Suprapubic skin (tissue), 4 donors: ENCODE measurements at regions not wholly inside any gene's neighbourhood (a gene's known extent, or its start where the extent isn't known, plus 50 kb on each side); places are given as distances from the start of the nearest gene placed in this dataset.

ENCODE experiments used
- DNase-seq, 2 donors: peaks; one replicate each; pipeline ENCODE4 v3.0.0-alpha.2; 2019; ENCODE audit warnings: low spot score in 2 of 2
- H3K27ac ChIP-seq: fragments of 200-600 bp; sonication (generic); one replicate; pipeline ENCODE4 v1.5.1; 2019
- H3K27me3 ChIP-seq: fragments of 200-600 bp; sonication (generic); one replicate; pipeline ENCODE4 v1.5.1; 2019
- H3K36me3 ChIP-seq: fragments of 200-600 bp; sonication (generic); one replicate; pipeline ENCODE4 v1.5.1; 2019
- H3K4me1 ChIP-seq: fragments of 200-600 bp; sonication (generic); one replicate; pipeline ENCODE4 v1.5.1; 2019
- H3K4me3 ChIP-seq: fragments of 200-600 bp; sonication (generic); one replicate; pipeline ENCODE4 v1.5.1; 2019; ENCODE audit warnings: mild to moderate bottlenecking
- H3K9me3 ChIP-seq: fragments of 200-600 bp; sonication (generic); one replicate; pipeline ENCODE4 v1.5.1; 2019
- EP300 ChIP-seq: sonication (generic); formaldehyde crosslinking; IDR thresholded peaks from one replicate; pipeline ENCODE4 v1.6.1; 2017; ENCODE audit warnings: antibody characterized with exemption
- POLR2A ChIP-seq, 2 donors: fragments of 450-650 bp; IDR thresholded peaks; one replicate each; pipeline ENCODE4 v1.6.1; 2017; ENCODE audit warnings: antibody characterized with exemption in 2 of 2, mild to moderate bottlenecking in 2 of 2, moderate library complexity in 2 of 2
- POLR2AphosphoS5 ChIP-seq, 3 donors: sonication (generic); formaldehyde crosslinking; IDR thresholded peaks; one replicate each; pipeline ENCODE4 v1.6.1; 2017; ENCODE audit warnings: antibody characterized with exemption in 3 of 3
- WGBS: methylation state at CpG from one replicate; pipeline ENCODE4 v1.1.5; 2018; 5-methylcytosine and 5-hydroxymethylcytosine counted together
- TF ChIP-seq, protein P1 (sequence below), 2 donors: fragments of 200-600 bp in 1 of 2; fragments of 450-650 bp in 1 of 2; sonication (generic) in 1 of 2; IDR thresholded peaks; one replicate each; pipeline ENCODE4 v1.5.1; 2016 to 2019; ENCODE audit warnings: antibody characterized with exemption in 2 of 2, mild to moderate bottlenecking in 1 of 2, moderate library complexity in 1 of 2

GRCh38 chr6:167702241-167702827 lies 124.4 kb upstream of the AFDN start:
- peaks cover 15% of the 10 kb centered on the region for H3K4me1 ChIP-seq
- no peaks in the 10 kb centered on the region for H3K9me3 ChIP-seq
- no peak overlapping the region for H3K27ac ChIP-seq
- H3K27me3 ChIP-seq = peaks cover 4% of the 10 kb centered on the region
- no peak for TF ChIP-seq POLR2A (IDR thresholded peaks at IDR 0.05)
- no peak for TF ChIP-seq POLR2AphosphoS5 (IDR thresholded peaks at IDR 0.05)
- no peak for TF ChIP-seq EP300
- TF ChIP-seq, protein P1, sequence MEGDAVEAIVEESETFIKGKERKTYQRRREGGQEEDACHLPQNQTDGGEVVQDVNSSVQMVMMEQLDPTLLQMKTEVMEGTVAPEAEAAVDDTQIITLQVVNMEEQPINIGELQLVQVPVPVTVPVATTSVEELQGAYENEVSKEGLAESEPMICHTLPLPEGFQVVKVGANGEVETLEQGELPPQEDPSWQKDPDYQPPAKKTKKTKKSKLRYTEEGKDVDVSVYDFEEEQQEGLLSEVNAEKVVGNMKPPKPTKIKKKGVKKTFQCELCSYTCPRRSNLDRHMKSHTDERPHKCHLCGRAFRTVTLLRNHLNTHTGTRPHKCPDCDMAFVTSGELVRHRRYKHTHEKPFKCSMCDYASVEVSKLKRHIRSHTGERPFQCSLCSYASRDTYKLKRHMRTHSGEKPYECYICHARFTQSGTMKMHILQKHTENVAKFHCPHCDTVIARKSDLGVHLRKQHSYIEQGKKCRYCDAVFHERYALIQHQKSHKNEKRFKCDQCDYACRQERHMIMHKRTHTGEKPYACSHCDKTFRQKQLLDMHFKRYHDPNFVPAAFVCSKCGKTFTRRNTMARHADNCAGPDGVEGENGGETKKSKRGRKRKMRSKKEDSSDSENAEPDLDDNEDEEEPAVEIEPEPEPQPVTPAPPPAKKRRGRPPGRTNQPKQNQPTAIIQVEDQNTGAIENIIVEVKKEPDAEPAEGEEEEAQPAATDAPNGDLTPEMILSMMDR (IDR thresholded peaks at IDR 0.05) = no peak
- DNase-seq = no peak
- H3K36me3 ChIP-seq = no peaks in the 10 kb centered on the region
- WGBS = 79% methylated on average over 8 of the region's 8 CpGs
- no peak overlapping the region for H3K4me3 ChIP-seq

- Histone ChIP-seq H3K4me3 (no peak overlapping the region), H3K36me3 (no peaks in the 10 kb centered on the region), H3K9me3 (no peaks in the 10 kb centered on the region), H3K27me3 (peaks cover 4% of the 10 kb centered on the region), H3K27ac (no peak overlapping the region), H3K4me1 (peaks cover 15% of the 10 kb centered on the region)
- TF ChIP-seq, protein P1 (IDR thresholded peaks at IDR 0.05) = no peak
- TF ChIP-seq EP300 (no peak), POLR2A (IDR thresholded peaks at IDR 0.05) (no peak), POLR2AphosphoS5 (IDR thresholded peaks at IDR 0.05) (no peak)
- WGBS = 83% methylated on average over 5 of the region's 10 CpGs
- DNase-seq = no peak
Measured at GRCh38 chr6:167703347-167703746, 123.4 kb upstream of the AFDN start.

GRCh38 chr6:167703781-167704180 lies 122.9 kb upstream of the AFDN start:
- H3K27ac ChIP-seq = no peak overlapping the region
- WGBS = 84% methylated on average over 9 of the region's 10 CpGs
- TF ChIP-seq POLR2AphosphoS5 (IDR thresholded peaks at IDR 0.05) (no peak), POLR2A (IDR thresholded peaks at IDR 0.05) (no peak), EP300 (no peak)
- TF ChIP-seq, protein P1 (IDR thresholded peaks at IDR 0.05) = no peak
- H3K36me3 ChIP-seq = no peaks in the 10 kb centered on the region
- DNase-seq = peak in 1 of 2 donors; percentile 73
- peaks cover 14% of the 10 kb centered on the region for H3K4me1 ChIP-seq
- H3K4me3 ChIP-seq = no peak overlapping the region
- H3K27me3 ChIP-seq = peaks cover 4% of the 10 kb centered on the region
- H3K9me3 ChIP-seq = no peaks in the 10 kb centered on the region

GRCh38 chr6:167704396-167704901 lies 122.3 kb upstream of the AFDN start:
- no peak overlapping the region for H3K4me3 ChIP-seq
- peaks cover 4% of the 10 kb centered on the region for H3K27me3 ChIP-seq
- no peak for TF ChIP-seq POLR2AphosphoS5 (IDR thresholded peaks at IDR 0.05)
- TF ChIP-seq EP300 = no peak
- no peak for TF ChIP-seq POLR2A (IDR thresholded peaks at IDR 0.05)
- TF ChIP-seq, protein P1 (IDR thresholded peaks at IDR 0.05) = no peak
- H3K27ac ChIP-seq = no peak overlapping the region
- no peaks in the 10 kb centered on the region for H3K9me3 ChIP-seq
- no peaks in the 10 kb centered on the region for H3K36me3 ChIP-seq
- DNase-seq = peak in 1 of 2 donors; percentile 47
- 69% methylated on average over 12 of the region's 12 CpGs for WGBS
- H3K4me1 ChIP-seq = peaks cover 8% of the 10 kb centered on the region

- TF ChIP-seq EP300 (no peak), POLR2A (IDR thresholded peaks at IDR 0.05) (no peak), POLR2AphosphoS5 (IDR thresholded peaks at IDR 0.05) (no peak)
- TF ChIP-seq, protein P1 (IDR thresholded peaks at IDR 0.05) = no peak
- Histone ChIP-seq H3K27me3 (peaks cover 4% of the 10 kb centered on the region), H3K9me3 (no peaks in the 10 kb centered on the region), H3K36me3 (no peaks in the 10 kb centered on the region), H3K27ac (no peak overlapping the region), H3K4me3 (no peak overlapping the region), H3K4me1 (no peaks in the 10 kb centered on the region)
- WGBS = 87% methylated on average over 26 of the region's 26 CpGs
- peak in 1 of 2 donors; percentile 44 for DNase-seq
Measured at GRCh38 chr6:167705211-167705750, 121.4 kb upstream of the AFDN start.
